ENCODE measurements at regions not wholly inside any gene's neighbourhood (a gene's known extent, or its start where the extent isn't known, plus 50 kb on each side); places are given as distances from the start of the nearest gene placed in this dataset.

DNA sequence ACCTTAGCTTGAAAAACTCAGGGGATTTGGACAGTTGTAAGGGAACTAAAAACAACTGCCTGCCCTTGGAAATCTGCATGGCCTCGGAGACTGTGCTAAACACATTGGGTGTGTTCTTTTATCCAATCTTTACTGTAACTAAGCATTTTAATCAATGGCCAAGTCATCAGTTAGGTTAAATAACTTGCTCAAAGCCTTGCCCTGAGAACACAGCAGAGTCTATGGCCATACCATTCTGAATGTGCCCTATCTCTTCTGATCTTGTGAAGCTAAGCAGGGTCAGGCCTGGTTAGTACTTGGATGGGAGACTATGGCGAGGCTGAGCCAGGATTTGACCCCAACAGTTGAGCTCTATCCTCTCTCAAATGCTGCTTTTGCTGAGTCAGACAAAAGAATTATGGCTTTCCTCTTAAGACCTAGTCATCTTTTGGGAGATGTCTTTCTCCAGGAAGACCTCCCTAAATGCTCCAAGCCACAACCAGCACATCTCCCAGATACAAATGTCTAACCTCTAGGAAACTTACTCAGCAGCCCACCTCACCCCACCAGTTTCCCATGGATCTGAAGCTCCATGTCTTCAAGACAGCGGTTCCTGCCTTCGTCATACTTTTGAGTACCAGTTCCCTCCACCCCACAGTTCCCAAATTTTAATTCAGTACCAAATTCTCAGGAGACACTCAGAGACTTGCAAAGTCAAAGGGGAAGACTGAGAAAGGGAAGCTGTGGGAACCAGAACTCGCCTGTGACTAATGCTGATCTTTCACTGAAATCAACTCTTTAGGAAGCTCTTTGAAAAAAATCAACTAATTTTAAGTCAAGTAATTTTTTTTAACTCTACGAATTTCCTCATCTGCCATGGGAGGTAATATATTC is 336.1 kb downstream of the MAF start:
- DNase-seq (ENCODE audit: low spot score) = no peak
- in situ Hi-C loops (cut with HindIII; ENCODE audit: low sequenced_read_pairs) = no loop called here

GRCh38 chr16:79263425-79263824 is 337.1 kb downstream of the MAF start:
- DNase-seq (ENCODE audit: low spot score) = no peak
- in situ Hi-C loops (cut with HindIII; ENCODE audit: low sequenced_read_pairs) = no loop called here
